Cerebellar cortex (tissue), 1 donor: ENCODE measurements at regions not wholly inside any gene's neighbourhood (a gene's known extent, or its start where the extent isn't known, plus 50 kb on each side); places are given as distances from the start of the nearest gene placed in this dataset.

Experiments
- DNase-seq: peaks from one replicate; pipeline ENCODE4 v3.0.0-alpha.2; 2015; ENCODE audit warnings: low spot score

DNA sequence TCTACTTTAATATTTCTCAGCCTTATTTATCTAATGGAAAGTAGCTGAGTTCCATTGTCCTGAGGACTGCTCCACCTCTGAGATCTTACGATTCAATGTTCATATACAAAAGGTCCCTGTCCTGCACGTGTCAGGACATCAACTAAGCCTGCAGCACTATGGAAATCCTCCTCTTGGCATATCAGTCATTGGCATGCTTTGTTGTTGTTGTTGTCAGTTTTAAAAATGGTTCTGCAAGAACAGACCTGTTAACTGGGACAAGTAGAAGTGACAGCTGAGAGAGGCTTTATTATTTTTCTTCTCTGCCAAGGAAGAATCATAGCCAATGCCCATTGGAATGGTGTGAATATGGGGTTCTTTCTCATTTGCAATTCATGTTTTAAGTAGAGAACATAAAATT, 450.1 kb upstream of the PKDCC start:
- no peak for DNase-seq

GRCh38 chr2:41598161-41598894, 449.5 kb upstream of the PKDCC start:
- no peak for DNase-seq

- no peak for DNase-seq
These were observed 447.4 kb upstream of the PKDCC start for GRCh38 chr2:41600460-41600859.

DNA sequence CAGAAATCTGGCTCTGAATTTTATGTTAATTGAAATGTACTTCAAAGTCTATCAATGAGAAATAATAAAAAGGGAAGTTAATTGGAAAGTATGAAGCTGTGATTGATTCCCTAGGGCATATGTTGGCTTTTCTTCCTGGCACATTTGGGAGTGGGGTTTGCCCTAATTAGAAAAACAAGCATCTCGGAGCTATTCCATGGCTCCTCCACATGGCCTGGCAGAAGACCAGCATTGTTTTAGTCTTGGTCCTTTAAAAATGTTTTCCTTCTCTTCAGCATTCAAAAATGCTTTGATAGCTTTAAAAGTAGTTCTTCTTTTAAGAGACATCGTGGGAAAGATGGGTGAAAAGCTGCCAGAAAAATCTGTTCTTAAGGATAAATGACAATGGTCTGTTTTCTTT, 445.5 kb upstream of the PKDCC start:
- DNase-seq = no peak

GRCh38 chr2:41605311-41605710, 442.5 kb upstream of the PKDCC start:
- no peak for DNase-seq

GRCh38 chr2:41605914-41606313, 441.9 kb upstream of the PKDCC start:
- no peak for DNase-seq

GRCh38 chr2:41610501-41611190, 437.2 kb upstream of the PKDCC start:
- DNase-seq = peak; percentile 7

GRCh38 chr2:41618754-41619153, 429.1 kb upstream of the PKDCC start:
- no peak for DNase-seq

DNA sequence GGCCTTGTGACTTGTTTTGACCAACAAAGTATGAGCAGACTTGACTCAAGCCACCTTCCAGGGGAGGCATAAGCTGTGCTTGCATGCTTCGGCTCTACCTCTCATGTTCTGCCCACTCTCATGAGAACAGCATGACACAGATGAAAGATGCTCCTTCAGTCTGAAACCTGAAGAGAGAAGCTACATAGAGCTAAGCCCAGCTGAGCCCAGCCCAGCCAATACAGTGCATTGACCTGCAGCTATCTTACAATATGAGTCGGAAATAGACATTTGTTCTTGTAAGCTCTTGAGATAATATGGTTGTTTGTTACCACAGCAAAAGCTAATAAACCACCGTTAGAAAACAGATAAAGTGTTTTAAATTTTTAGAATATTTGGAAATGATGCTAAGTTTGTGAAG, 426.7 kb upstream of the PKDCC start:
- no peak for DNase-seq

GRCh38 chr2:41621563-41621962, 426.3 kb upstream of the PKDCC start:
- no peak for DNase-seq

- no peak for DNase-seq
These were observed 425.5 kb upstream of the PKDCC start for GRCh38 chr2:41622301-41622700.

DNA sequence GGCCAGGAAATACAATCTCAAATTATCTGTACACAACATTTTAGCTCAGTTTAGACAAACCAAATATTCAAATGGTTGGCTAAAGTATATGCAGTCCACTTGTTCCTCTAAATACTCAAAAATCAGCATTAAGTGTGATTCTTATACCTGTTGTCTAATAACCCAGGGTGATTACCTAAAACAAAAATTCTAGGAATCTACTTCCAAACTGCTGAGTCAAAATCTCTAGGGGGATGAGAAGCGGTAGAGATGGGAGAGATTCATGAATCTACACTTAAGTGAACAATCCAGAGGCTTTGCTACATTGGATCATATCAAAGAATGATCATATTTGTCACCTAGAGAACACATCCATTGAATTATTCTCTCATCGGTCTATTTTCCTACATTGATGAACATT, 420.9 kb upstream of the PKDCC start:
- no peak for DNase-seq

GRCh38 chr2:41634686-41635085, 413.1 kb upstream of the PKDCC start:
- DNase-seq = no peak

DNA sequence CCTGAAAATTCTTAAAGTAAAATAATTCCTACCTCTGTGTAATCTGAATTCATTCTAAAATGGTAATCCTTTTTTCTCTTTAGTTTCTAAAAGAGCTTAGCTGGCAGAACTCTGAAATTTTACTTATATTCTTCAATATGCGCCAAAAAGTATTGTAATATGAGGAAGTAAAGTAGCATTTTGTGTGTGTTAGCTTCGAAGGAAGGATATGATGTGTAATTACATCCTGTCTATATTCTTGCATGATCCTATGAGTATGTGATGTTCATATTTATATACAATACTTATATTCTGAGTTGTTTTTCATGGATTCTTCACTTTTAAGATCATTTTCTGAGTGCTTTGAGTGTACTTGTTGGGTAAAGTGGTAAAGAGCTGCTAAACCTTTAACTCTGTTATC, 402.9 kb upstream of the PKDCC start:
- DNase-seq = no peak

DNA sequence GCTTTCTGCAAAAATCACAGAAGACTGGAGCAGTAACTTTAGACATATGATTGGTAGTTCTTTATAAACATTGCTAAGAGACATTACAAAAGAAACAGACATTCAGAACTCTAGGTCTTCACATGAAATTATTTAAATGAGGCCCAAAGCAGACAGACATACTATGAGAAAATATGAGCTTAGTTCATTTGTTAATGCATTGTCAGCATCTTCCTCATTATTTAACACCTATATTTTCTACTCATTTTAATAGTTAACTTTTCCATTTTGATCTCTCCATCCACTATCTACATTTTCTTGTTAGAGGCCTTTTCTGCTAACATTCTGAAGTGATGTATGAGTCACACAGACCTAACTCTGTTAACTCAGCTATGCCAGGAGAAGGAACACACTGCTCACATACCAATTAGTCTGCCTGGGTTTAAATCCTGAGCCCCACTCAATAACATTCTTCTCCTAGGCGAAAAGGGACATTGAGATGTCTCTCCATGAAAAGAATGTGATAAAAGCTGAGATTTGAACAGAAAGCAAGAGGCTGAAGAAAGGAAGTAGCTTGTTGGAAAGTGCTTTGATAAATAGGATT, 400.3 kb upstream of the PKDCC start:
- no peak for DNase-seq

DNA sequence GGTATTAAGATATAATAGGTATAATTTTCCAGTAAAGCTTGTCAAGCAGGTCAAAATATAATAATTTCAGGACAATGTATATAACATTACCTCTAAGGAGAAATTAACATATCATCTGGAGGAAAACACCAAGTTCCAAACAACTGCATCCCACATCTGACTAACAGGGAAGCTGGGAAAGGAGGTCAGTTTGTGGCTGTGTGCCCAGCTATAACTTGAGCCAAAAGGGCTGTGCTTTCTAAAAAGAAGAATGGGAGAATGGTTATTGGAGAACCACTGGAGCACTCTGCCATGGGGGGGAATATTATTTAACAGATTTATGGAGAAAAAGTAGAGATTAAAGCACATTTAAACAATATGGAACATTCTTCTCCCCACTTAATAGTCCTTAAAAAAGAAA, 390.6 kb upstream of the PKDCC start:
- DNase-seq = no peak

GRCh38 chr2:41659758-41660157, 388.1 kb upstream of the PKDCC start:
- DNase-seq = no peak

DNA sequence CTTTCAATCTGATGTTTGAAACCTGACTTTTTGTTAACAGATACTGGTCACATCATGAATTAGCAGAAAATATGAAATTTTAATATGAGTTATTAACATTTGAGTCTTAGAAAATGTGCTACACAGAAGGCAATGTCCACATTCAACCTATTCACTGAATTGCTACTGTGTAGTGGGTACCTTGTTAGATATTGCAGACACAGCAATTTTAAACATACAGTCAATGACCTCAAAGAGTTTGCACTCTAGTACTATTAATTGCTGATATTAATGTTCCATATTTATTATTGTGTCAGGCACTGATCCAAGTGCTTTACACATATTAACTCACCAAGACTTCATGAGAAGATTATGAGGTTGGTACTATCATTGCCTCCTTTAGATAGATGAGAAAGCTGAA, 385.4 kb upstream of the PKDCC start:
- no peak for DNase-seq

GRCh38 chr2:41663056-41663455, 384.8 kb upstream of the PKDCC start:
- DNase-seq = no peak

GRCh38 chr2:41668529-41668928, 379.3 kb upstream of the PKDCC start:
- no peak for DNase-seq

- DNase-seq = no peak
These were observed 369.2 kb upstream of the PKDCC start for GRCh38 chr2:41678639-41679038.

DNA sequence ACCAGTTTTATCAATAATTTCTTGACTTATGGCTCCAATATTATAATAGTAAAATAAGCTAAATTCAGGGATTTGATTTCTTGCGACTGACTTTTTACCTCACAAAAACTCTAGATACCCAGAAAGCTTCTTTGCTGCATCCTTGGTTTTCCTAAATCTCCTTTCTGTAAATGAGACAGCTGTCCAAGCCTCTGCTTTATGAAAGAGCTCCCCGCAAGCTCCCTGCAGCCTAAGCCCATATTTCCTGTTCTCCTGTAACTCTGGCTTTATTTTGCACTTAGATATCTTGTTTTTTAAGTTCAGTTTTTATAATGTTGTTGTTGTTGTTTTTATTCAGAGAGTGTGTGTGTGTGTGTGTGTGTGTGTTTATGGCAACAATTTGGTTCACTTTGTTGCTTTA, 361.7 kb upstream of the PKDCC start:
- DNase-seq = no peak

- DNase-seq = no peak
These were observed 356.3 kb upstream of the PKDCC start for GRCh38 chr2:41691561-41691960.
